ENCODE measurements at regions not wholly inside any gene's neighbourhood (a gene's known extent, or its start where the extent isn't known, plus 50 kb on each side); places are given as distances from the start of the nearest gene placed in this dataset.
"Not testable (repeated sequence)": the region's sequence is repeated elsewhere in the genome, so short reads cannot be mapped to it uniquely, and the experiment has no call there.

DNA sequence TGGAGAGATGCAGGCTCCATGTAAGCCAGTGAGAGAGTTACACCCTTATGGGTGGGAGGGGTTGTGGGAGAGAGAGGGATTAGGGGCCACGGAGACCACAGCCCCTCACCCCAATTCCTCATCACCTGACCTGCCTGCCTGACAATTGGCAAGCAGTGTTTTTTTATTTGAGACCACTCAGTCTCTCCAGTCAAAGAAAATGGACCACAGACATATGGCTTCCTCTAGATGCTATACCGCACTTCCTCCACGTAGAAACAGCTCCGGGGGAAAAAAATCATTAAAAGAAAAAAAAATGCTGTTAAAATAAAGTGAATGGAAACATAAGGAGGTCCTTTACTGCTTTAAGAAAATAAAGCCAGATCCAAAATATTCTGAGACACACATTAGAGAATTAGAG lies 152.7 kb downstream of the MYLK4 start:
- 64 to 72% (median 70%) methylated on average over 4 of the region's 4 CpGs for WGBS, 3 donors
- H3K4me3 ChIP-seq, result no peak overlapping the region
- TF ChIP-seq, protein P1, sequence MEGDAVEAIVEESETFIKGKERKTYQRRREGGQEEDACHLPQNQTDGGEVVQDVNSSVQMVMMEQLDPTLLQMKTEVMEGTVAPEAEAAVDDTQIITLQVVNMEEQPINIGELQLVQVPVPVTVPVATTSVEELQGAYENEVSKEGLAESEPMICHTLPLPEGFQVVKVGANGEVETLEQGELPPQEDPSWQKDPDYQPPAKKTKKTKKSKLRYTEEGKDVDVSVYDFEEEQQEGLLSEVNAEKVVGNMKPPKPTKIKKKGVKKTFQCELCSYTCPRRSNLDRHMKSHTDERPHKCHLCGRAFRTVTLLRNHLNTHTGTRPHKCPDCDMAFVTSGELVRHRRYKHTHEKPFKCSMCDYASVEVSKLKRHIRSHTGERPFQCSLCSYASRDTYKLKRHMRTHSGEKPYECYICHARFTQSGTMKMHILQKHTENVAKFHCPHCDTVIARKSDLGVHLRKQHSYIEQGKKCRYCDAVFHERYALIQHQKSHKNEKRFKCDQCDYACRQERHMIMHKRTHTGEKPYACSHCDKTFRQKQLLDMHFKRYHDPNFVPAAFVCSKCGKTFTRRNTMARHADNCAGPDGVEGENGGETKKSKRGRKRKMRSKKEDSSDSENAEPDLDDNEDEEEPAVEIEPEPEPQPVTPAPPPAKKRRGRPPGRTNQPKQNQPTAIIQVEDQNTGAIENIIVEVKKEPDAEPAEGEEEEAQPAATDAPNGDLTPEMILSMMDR (IDR thresholded peaks at IDR 0.05), result no peak
- H3K36me3 ChIP-seq (ENCODE audit: insufficient read depth in 1 of 2, low read depth in 1 of 2), result no peaks in the 10 kb centered on the region
- H3K27ac ChIP-seq, result no peak overlapping the region
- intact Hi-C loops (cut with DNase I), result no loop called here
- DNase-seq (no peak), ATAC-seq (no peak)
- no peaks in the 10 kb centered on the region for H3K9me3 ChIP-seq
- no peaks in the 10 kb centered on the region for H3K4me1 ChIP-seq
- no peaks in the 10 kb centered on the region for H3K27me3 ChIP-seq (ENCODE audit: insufficient read depth in 3 of 3, low read length in 2 of 3)

DNA sequence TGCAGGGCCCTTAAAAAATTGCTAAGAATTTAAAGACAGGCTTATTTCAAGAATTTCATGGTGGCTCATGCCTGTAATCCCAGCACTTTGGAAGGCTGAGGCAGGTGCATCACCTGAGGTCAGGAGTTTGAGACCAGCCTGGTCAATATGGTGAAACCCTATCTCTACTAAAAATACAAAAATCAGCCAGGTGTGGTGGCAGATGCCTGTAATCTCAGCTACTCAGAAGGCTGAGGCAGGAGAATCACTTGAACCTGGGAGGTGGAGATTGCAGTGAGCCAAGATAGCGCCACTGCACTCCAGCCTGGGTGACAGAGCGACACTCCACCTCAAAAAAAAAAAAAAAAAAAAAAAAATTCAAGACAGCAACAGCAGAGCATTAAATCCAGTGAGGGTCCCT lies 153.3 kb downstream of the MYLK4 start:
- WGBS, 3 donors, result 89 to 100% (median 100%) methylated on average over 2 of the region's 2 CpGs

DNA sequence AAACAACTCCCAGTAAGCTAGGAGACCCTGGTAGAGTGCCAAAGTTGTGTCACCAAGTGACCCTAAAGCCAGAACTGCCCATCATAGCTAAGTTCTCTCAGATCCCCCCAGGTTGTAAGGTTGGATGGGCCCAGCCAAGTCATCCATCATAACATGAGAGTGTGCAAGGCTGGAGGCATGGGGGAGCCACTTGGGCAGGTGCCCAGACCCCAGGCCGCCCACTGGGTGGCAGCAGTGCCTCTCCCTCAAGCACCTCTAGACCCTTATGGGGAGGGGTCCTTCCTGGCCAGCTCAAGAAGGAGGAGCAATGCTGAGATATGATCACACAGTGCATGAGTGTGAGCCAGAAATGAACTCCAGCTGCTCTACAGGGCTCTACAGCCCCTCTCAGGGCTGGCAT lies 154.5 kb downstream of the MYLK4 start:
- DNase-seq (no peak), ATAC-seq (peak in 2 of 4 donors; percentile 51 to 58)
- Histone ChIP-seq H3K4me1 (no peaks in the 10 kb centered on the region), H3K36me3 (ENCODE audit: insufficient read depth in 1 of 2, low read depth in 1 of 2) (no peaks in the 10 kb centered on the region), H3K27me3 (ENCODE audit: insufficient read depth in 3 of 3, low read length in 2 of 3) (no peaks in the 10 kb centered on the region), H3K4me3 (no peak overlapping the region), H3K27ac (no peak overlapping the region), H3K9me3 (no peaks in the 10 kb centered on the region)
- TF ChIP-seq, protein P1 (IDR thresholded peaks at IDR 0.05), result peak; percentile 26
- intact Hi-C loops (cut with DNase I), result no loop called here
- 40 to 58% (median 54%) methylated on average over 1 of the region's 1 CpG for WGBS, 3 donors

More for the DNA sequence above, 153.3 kb downstream of the MYLK4 start:
- intact Hi-C loops (cut with DNase I); DNase-seq; H3K4me1 ChIP-seq; H3K9me3 ChIP-seq; H3K27me3 ChIP-seq (ENCODE audit: insufficient read depth in 3 of 3, low read length in 2 of 3); ATAC-seq; H3K4me3 ChIP-seq; H3K36me3 ChIP-seq (ENCODE audit: insufficient read depth in 1 of 2, low read depth in 1 of 2); H3K27ac ChIP-seq: not testable (repeated sequence)

DNA sequence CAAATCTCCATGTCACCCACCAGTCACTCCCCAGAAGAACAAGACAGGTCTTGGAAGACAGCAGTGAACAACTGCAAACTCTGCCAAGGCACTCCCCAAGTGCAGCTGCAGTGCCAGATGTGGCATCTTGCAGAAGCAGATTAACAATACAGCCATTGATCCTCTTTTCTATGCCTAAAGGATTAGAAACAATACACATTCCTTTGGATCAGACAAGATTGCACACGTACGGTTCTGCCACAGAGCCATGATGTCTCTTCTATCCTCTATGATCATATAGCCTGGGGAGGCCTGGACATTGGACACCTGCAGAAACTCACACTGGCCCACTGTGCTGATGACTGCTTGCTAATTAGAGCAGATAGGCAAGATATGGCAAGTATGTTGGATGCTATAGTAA lies 155.9 kb downstream of the MYLK4 start:
- no peak overlapping the region for H3K27ac ChIP-seq
- H3K4me1 ChIP-seq, result no peaks in the 10 kb centered on the region
- DNase-seq (no peak), ATAC-seq (no peak)
- TF ChIP-seq, protein P1 (IDR thresholded peaks at IDR 0.05), result no peak
- no peak overlapping the region for H3K4me3 ChIP-seq
- H3K36me3 ChIP-seq (ENCODE audit: insufficient read depth in 1 of 2, low read depth in 1 of 2), result no peaks in the 10 kb centered on the region
- H3K9me3 ChIP-seq, result no peaks in the 10 kb centered on the region
- intact Hi-C loops (cut with DNase I), result no loop called here
- H3K27me3 ChIP-seq (ENCODE audit: insufficient read depth in 3 of 3, low read length in 2 of 3), result no peaks in the 10 kb centered on the region
- WGBS, 3 donors, result 51 to 79% (median 73%) methylated on average over 2 of the region's 2 CpGs

DNA sequence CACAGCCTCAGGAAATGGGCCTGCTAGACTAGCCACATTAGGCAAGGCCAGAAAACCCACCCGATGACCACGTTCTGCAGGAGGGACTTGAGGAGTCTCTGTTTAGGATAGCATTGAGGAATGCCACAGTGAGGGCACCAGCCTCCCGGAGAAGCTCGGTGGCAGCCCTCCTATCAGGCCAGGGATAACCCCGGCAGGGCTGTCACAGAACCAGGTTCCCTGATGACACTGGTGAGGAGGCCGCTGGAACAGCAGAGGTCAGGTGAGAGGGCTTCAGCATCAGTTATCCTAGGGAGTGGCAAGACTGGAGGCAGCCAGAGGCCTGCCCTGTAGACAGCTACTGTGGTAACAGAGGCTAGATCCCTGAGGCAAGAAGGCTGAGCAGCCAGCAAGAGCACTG lies 157.6 kb downstream of the MYLK4 start:
- intact Hi-C loops (cut with DNase I), result no loop called here
- Histone ChIP-seq H3K27ac (no peak overlapping the region), H3K4me3 (no peak overlapping the region), H3K9me3 (no peaks in the 10 kb centered on the region), H3K4me1 (no peaks in the 10 kb centered on the region), H3K36me3 (ENCODE audit: insufficient read depth in 1 of 2, low read depth in 1 of 2) (no peaks in the 10 kb centered on the region), H3K27me3 (ENCODE audit: insufficient read depth in 3 of 3, low read length in 2 of 3) (no peaks in the 10 kb centered on the region)
- ATAC-seq (no peak), DNase-seq (no peak)
- 95 to 97% (median 97%) methylated on average over 6 of the region's 6 CpGs for WGBS, 3 donors
- TF ChIP-seq, protein P1 (IDR thresholded peaks at IDR 0.05), result no peak

Measured in psoas muscle (tissue), 7 donors.